HG03139 (cell line): ENCODE measurements at regions not wholly inside any gene's neighbourhood (a gene's known extent, or its start where the extent isn't known, plus 50 kb on each side); places are given as distances from the start of the nearest gene placed in this dataset.
A peak's percentile ranks its signal among the peaks of the same experiment; 100 is the strongest.

Experiments
- ATAC-seq: cut with Tn5 transposase; IDR thresholded peaks from one replicate; pipeline ENCODE4 v1.9.1; 2021; ENCODE audit not compliant: unreplicated experiment

GRCh38 chr7:136339464-136339863 is 362.3 kb upstream of the MTPN start:
- ATAC-seq = no peak

GRCh38 chr7:136336932-136337331 is 359.8 kb upstream of the MTPN start:
- no peak for ATAC-seq

GRCh38 chr7:136333636-136334035 is 356.5 kb upstream of the MTPN start:
- no peak for ATAC-seq

DNA sequence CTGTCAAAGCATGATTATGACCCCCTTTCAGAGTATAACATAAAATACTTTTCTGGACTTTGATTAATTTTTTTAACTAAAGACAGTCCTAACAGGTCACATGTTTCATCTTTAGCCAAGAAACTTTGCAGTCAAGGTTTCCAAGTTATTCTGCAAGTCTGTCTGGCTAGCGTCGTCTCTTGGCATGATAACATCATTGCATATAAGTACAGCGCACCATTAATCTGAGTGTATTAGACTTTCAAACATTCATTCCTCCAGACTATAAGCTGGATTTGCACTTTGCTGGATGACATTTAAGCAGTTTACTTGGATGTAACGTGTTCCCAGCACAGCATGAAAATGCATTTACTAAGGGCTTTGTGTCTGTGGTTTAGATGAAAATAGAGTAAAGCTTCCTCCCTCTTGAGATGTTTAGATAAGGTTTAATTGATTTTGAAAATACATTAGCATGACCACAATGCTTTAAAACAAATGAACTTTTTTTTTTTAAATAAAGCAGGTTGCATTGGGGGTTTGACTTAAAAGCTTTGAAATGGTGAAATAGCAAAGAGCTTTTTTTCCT is 349.0 kb upstream of the MTPN start:
- ATAC-seq = no peak

GRCh38 chr7:136325578-136325977 is 348.4 kb upstream of the MTPN start:
- no peak for ATAC-seq

GRCh38 chr7:136325027-136325426 is 347.9 kb upstream of the MTPN start:
- ATAC-seq = no peak

- no peak for ATAC-seq
Measured at GRCh38 chr7:136324073-136324704, 347.0 kb upstream of the MTPN start.

DNA sequence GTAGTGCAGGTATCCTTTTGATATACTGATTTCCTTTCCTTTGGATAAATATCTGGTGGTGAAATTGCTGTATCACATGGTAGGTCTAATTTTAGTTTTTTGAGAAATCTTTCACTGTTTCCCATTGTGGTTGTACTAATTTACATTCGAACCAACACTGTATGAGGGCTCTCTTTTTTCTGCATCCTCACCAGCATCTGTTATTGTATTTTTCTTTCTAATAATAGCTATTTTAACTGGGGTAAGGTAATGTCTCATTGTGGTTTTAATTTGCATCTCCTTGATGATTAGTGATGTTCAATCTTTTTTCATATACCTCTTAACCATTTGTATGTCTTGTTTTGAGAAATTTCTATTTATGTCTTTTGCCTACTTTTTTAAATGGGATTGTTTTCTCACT is 335.4 kb upstream of the MTPN start:
- ATAC-seq = peak; percentile 80

DNA sequence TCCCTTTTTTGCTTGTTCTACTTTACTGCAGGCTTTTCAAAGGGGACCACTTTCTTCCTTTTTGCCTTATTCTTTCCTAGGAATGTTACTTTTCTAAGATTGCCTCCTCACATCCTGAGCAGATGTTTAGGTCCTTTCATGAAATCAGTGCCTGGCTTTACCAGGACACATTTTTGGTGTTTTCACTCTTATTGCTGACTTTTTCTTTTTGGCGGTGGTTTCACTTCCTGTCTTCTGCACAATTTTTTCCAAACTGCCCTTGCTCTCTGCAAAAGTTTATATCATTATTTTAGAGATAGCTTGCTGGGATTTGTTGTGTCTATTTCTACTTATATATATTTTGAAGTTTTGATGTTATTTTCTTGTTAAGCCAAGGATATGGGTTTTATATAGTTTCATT is 332.2 kb upstream of the MTPN start:
- no peak for ATAC-seq

GRCh38 chr7:136308230-136308629 is 331.1 kb upstream of the MTPN start:
- ATAC-seq = no peak

DNA sequence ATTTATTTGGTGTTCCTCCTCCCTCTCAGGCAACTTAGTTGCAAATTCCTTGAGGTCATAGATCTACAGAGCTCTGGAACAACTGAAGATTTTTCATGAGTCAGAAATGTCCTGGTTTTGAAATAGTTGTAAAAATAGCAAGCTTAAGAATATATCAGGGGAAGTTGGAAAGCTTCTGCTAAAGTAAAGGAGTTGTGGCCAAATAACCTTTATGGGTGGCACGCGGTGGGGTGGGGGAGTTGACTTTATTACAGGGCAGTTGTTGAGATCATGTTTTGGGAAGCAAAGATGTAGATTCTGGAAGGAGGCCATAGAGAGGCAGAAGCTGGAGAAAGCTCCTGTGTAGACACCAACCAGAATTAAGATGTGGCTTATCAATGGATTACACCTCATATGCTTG is 326.0 kb upstream of the MTPN start:
- ATAC-seq = no peak

GRCh38 chr7:136302049-136302448 is 324.9 kb upstream of the MTPN start:
- ATAC-seq = no peak

DNA sequence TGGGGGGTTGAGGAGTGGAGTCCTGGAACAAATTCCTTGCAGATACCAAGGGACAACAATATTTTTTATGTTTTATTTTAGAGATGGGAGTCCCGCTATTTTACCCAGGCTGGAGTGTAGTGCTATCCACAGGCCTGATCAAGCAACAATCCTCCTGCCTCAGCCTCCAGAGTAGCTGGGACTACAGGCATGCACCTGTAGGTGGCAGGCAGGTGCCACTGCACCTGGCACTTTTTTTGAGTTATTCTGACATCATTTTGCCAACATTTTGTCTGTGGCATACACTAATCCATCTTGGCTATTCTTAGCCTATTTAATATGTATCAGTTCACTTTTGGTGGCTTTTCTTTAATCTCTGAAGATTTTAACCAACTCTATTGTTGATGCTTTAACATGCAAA is 317.8 kb upstream of the MTPN start:
- ATAC-seq = no peak

DNA sequence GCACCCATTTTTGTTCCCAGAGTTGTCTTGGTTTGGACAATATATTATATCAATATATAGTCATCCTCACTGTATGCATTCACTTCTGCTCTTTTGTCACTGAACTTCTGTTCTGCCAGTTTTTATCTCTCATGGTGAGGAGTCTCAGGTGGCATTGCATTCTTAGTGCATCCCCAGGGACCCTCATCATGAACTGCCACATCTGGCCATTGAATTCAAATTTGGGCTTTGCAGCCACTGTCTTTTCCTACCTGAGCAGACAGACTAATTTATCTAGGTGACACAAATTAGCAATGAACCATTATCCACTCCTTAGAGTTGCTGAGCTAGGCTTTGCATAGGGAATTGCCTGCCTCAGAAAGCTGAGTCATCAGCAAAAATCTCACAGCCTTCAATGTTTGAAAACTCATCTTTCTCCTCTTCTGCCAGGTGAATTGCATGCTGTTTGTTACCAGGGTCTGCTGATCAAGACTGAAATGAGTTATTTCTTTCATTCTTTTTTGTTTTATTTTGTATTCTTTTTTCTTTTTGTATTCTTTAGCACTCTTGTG is 316.8 kb upstream of the MTPN start:
- peak; percentile 18 for ATAC-seq

GRCh38 chr7:136293272-136293671 is 316.1 kb upstream of the MTPN start:
- peak; percentile 75 for ATAC-seq

DNA sequence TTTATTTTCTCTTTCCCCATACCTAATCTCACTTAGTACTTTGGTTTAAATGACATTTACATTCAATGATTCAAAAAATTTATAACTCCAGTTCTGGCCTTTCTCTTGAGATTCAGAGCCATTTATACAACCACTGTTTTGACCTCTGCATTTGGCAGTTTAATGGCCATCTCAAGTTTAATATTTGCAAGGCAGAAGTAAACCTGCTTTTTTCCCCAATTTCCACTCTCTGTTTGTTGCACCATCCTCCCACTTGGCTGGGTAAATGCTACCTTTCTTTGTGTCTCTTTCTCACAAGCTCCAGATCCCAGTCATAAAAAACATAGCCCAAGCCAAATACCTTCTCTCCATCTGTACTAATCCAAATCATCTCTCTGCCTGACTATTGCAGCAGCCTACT is 315.2 kb upstream of the MTPN start:
- no peak for ATAC-seq

- ATAC-seq = no peak
Measured at GRCh38 chr7:136290351-136290750, 313.2 kb upstream of the MTPN start.

DNA sequence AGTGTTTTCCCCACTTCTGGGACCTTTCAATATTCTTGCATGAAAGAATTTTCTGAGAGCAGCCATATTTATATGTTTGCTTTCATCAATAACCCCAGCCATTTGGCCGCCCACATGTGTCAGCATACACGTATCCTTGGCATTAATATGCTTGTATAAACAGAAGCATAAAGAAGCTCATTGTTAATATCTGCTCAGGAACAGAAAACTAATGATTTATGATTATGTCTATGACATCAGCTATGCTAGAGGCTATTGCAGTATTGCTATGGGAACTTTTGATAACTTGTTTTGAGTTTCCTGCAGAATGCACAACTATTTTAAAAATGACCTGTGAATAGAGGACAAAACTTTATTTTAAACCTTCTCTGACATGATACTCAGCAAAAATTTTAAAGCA is 300.9 kb upstream of the MTPN start:
- no peak for ATAC-seq

- no peak for ATAC-seq
Measured at GRCh38 chr7:136275794-136276193, 298.6 kb upstream of the MTPN start.

DNA sequence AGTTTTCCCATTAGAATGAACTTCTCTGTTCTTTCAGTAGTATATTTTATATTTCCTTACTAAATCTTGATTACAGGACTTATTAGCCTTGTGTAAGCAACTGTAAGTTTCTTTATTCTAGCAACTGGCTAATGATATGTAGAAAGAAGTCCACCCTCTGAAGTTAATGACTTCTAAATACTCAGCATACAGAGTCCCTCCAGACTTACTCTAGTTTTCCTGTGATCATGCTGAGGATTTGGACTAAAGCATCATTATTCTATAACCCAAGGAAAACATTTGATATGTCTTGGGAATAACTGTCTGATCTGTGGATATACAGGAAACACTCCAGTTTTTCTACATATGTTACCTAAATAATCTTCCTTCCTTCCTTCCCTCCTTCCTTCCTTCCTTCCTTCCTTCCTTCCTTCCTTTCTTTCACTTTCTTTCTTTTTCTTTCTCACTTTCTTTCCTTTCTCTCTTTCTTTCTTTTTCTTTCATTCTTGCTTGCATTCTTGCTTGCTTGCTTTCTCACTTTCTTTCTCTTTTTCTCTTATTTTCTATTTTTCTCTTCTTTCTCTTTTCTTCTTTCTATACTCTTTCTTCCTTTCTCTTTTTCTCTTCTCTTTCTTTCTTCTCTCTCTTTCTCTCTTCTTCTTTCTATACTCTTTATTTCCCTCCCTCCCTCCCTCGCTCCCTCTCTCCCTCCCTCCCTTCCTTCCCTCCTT is 297.6 kb upstream of the MTPN start:
- ATAC-seq = no peak

GRCh38 chr7:136272934-136273333 is 295.8 kb upstream of the MTPN start:
- ATAC-seq = no peak

- no peak for ATAC-seq
Measured at GRCh38 chr7:136267822-136268221, 290.7 kb upstream of the MTPN start.
